IMR-90 (cell line): ENCODE measurements at regions not wholly inside any gene's neighbourhood (a gene's known extent, or its start where the extent isn't known, plus 50 kb on each side); places are given as distances from the start of the nearest gene placed in this dataset.

Experiments used
- ATAC-seq: fragments of 200-7000 bp; cut with Tn5 transposase; 2 replicates; pipeline ENCODE4 v1.9.1; 2020; ENCODE audit warnings: low read depth, mild to moderate bottlenecking, moderate library complexity
- BruUV-seq: library from RNA; stranded (reverse); fragments of 400-500 nt; replicated peaks from 2 replicates; lab custom pipeline; 2021; lab: Mats Ljungman, UMichigan
- CTCF ChIA-PET: fragments of 300-600 bp; formaldehyde crosslinking; extraction: SDS; loops from one replicate; lab custom pipeline; 2021; ENCODE audit warnings: antibody characterized with exemption; lab: Yijun Ruan, JAX
- POLR2A ChIA-PET: fragments of 300-600 bp; sonication (Branson Sonifier 250); formaldehyde crosslinking; loops from one replicate; lab custom pipeline; 2022; ENCODE audit warnings: antibody characterized with exemption; ENCODE audit not compliant: unreplicated experiment; lab: Charles Lee
- DNase-seq: peaks from one replicate; pipeline ENCODE4 v3.0.0; 2013
- H2AFZ ChIP-seq: replicated peaks from 2 replicates; pipeline ENCODE3; 2013; ENCODE audit warnings: low read length, mild to moderate bottlenecking; ENCODE audit not compliant: poor library complexity
- H2AK5ac ChIP-seq: 2 replicates; pipeline ENCODE4 v1.6.1; 2013; ENCODE audit warnings: low read depth, low read length, inconsistent platforms
- H2AK9ac ChIP-seq: replicated peaks from 2 replicates; pipeline ENCODE3; 2013; ENCODE audit warnings: mild to moderate bottlenecking, low read depth, low read length, moderate library complexity; ENCODE audit not compliant: poor library complexity
- H2BK120ac ChIP-seq: 2 replicates; pipeline ENCODE4 v1.6.1; 2013; ENCODE audit warnings: low read depth, low read length, inconsistent platforms
- H2BK15ac ChIP-seq: 3 replicates; pipeline ENCODE4 v1.6.1; 2013; ENCODE audit warnings: low read depth, low read length, inconsistent platforms
- H2BK20ac ChIP-seq: 2 replicates; pipeline ENCODE4 v1.6.1; 2013; ENCODE audit warnings: low read depth, mild to moderate bottlenecking, inconsistent platforms, low read length, moderate library complexity
- H2BK5ac ChIP-seq: 2 replicates; pipeline ENCODE4 v1.6.1; 2013; ENCODE audit warnings: mild to moderate bottlenecking, low read depth, low read length, inconsistent platforms; ENCODE audit not compliant: poor library complexity, severe bottlenecking
- H3K14ac ChIP-seq: replicated peaks from 2 replicates; pipeline ENCODE4 v1.6.1; 2013; ENCODE audit warnings: low read depth, low read length, inconsistent platforms
- H3K18ac ChIP-seq: 2 replicates; pipeline ENCODE4 v1.6.1; 2013; ENCODE audit warnings: low read depth, low read length, control low read depth
- H3K23ac ChIP-seq: 2 replicates; pipeline ENCODE4 v1.6.1; 2013; ENCODE audit warnings: low read depth, low read length, inconsistent platforms
- H3K27ac ChIP-seq: 2 replicates; pipeline ENCODE4 v1.5.1; 2013; ENCODE audit warnings: mild to moderate bottlenecking, control low read depth, low read length; ENCODE audit not compliant: insufficient read depth
- H3K27me3 ChIP-seq: 2 replicates; pipeline ENCODE4 v1.6.1; 2013; ENCODE audit warnings: low read length; ENCODE audit not compliant: control insufficient read depth, insufficient read depth
- H3K36me3 ChIP-seq: 2 replicates; pipeline ENCODE4 v1.6.1; 2013; ENCODE audit warnings: low read length, mixed read lengths; ENCODE audit not compliant: control insufficient read depth, insufficient read depth
- H3K4ac ChIP-seq: 2 replicates; pipeline ENCODE4 v1.6.1; 2013; ENCODE audit warnings: low read depth, low read length, inconsistent platforms
- H3K4me1 ChIP-seq: 2 replicates; pipeline ENCODE4 v1.6.1; 2013; ENCODE audit warnings: low read length, mixed read lengths; ENCODE audit not compliant: control insufficient read depth, insufficient read depth
- H3K4me2 ChIP-seq: 2 replicates; pipeline ENCODE4 v1.6.1; 2013; ENCODE audit warnings: low read depth, mild to moderate bottlenecking, control low read depth, low read length, moderate library complexity
- H3K4me3 ChIP-seq: 2 replicates; pipeline ENCODE4 v1.5.1; 2013; ENCODE audit warnings: low read depth, mild to moderate bottlenecking, control low read depth, low read length, moderate library complexity; ENCODE audit not compliant: insufficient read depth
- H3K56ac ChIP-seq: 2 replicates; pipeline ENCODE4 v1.6.1; 2013; ENCODE audit warnings: low read length, inconsistent platforms; ENCODE audit not compliant: insufficient read depth; ENCODE audit errors: extremely low read depth
- H3K79me1 ChIP-seq, 2 experiments: 2 replicates each; pipeline ENCODE4 v1.6.1; 2013; ENCODE audit warnings: low read length in 2 of 2, inconsistent platforms in 1 of 2, low read depth in 1 of 2
- H3K9ac ChIP-seq: 2 replicates; pipeline ENCODE4 v1.6.1; 2013; ENCODE audit warnings: low read depth, low read length, control low read depth
- H3K9me1 ChIP-seq: 2 replicates; pipeline ENCODE4 v1.6.1; 2013; ENCODE audit warnings: low read length, inconsistent platforms; ENCODE audit not compliant: insufficient read depth
- H3K9me3 ChIP-seq: 2 replicates; pipeline ENCODE4 v1.6.1; 2013; ENCODE audit warnings: low read length; ENCODE audit not compliant: control insufficient read depth, insufficient read depth
- H4K20me1 ChIP-seq: 2 replicates; pipeline ENCODE4 v1.6.1; 2013; ENCODE audit warnings: low read length, inconsistent platforms; ENCODE audit not compliant: insufficient read depth
- H4K5ac ChIP-seq: 2 replicates; pipeline ENCODE4 v1.6.1; 2013; ENCODE audit warnings: mild to moderate bottlenecking, low read depth, low read length, control low read depth
- H4K8ac ChIP-seq, 2 experiments: 2 replicates each; pipeline ENCODE4 v1.6.1; 2013; ENCODE audit warnings: low read depth in 2 of 2, low read length in 2 of 2, control low read depth in 1 of 2, inconsistent platforms in 1 of 2
- H4K91ac ChIP-seq: 2 replicates; pipeline ENCODE4 v1.6.1; 2013; ENCODE audit warnings: low read depth, low read length, inconsistent platforms; ENCODE audit not compliant: insufficient read depth
- POLR2A ChIP-seq: IDR thresholded peaks from 2 replicates; pipeline ENCODE4 v1.6.1; 2012; ENCODE audit warnings: mild to moderate bottlenecking, low read depth, low read length
- WGBS, 2 experiments: methylation state at CpG; one replicate each; pipeline versions ENCODE4 v1.1.5 to v1.1.7; 2013; ENCODE audit warnings: missing lambda C conversion rate in 2 of 2; ENCODE audit not compliant: insufficient read length in 1 of 2; ENCODE audit errors: extremely low coverage in 2 of 2; 5-methylcytosine and 5-hydroxymethylcytosine counted together
- dilution Hi-C: fragments of 300-500 bp; cut with HindIII; formaldehyde crosslinking; loops from one replicate; pipeline ENCODE4 v1.14.3; 2018; ENCODE audit warnings: low sequenced_read_pairs; ENCODE audit not compliant: unreplicated experiment
- in situ Hi-C: fragments of 300-500 bp; cut with MboI; formaldehyde crosslinking; loops from 3 replicates; pipeline ENCODE4 v1.14.3; 2019; ENCODE audit warnings: low sequenced_read_pairs, inconsistent platforms, mixed read lengths
- intact Hi-C: fragments of 100-400 bp; cut with micrococcal nuclease; formaldehyde crosslinking; loops from 2 replicates; pipeline ENCODE4 v1.10.0; 2022

GRCh38 chr6:126145351-126145750, 159.0 kb downstream of the TRMT11 start:
- ATAC-seq (no peak), DNase-seq (no peak)
- no peak overlapping the region for H3K4me3 ChIP-seq
- H4K8ac ChIP-seq: no peak overlapping the region
- no peak overlapping the region for H2BK120ac ChIP-seq
- no peak overlapping the region for H2AK5ac ChIP-seq
- no peaks in the 10 kb centered on the region for H3K4me1 ChIP-seq
- no peak overlapping the region for H4K91ac ChIP-seq
- H3K4ac ChIP-seq: no peak overlapping the region
- no CpG with 5 or more reads among the region's 6 CpGs for WGBS, 2 experiments
- no peak overlapping the region for H3K27ac ChIP-seq
- H3K23ac ChIP-seq: no peak overlapping the region
- H3K56ac ChIP-seq: no peak overlapping the region
- in situ Hi-C loops (no loop called here), dilution Hi-C loops (no loop called here), intact Hi-C loops (no loop called here)
- ChIA-PET CTCF (interaction anchor here (0.8 kb wide), 1 partner anchor 60 kb away, joined by 3 read pairs; no protein-coding TSS in a partner anchor), POLR2A (no interaction called here)
- H2BK5ac ChIP-seq: no peak overlapping the region
- no peak overlapping the region for H3K18ac ChIP-seq
- H3K9me3 ChIP-seq: no peaks in the 10 kb centered on the region
- no peaks in the 10 kb centered on the region for H3K36me3 ChIP-seq
- H3K27me3 ChIP-seq: no peaks in the 10 kb centered on the region
- H3K14ac ChIP-seq: no peak overlapping the region
- no TSS peak for BruUV-seq
- no peaks in the 10 kb centered on the region for H4K20me1 ChIP-seq
- no peak overlapping the region for H4K5ac ChIP-seq
- no peak for TF ChIP-seq POLR2A
- no peaks in the 10 kb centered on the region for H3K9me1 ChIP-seq
- H2AFZ ChIP-seq: no peak overlapping the region
- no peaks in the 10 kb centered on the region for H3K79me1 ChIP-seq
- no peak overlapping the region for H3K9ac ChIP-seq
- H2AK9ac ChIP-seq: no peak overlapping the region
- H2BK20ac ChIP-seq: no peak overlapping the region
- H3K4me2 ChIP-seq: no peak overlapping the region
- H2BK15ac ChIP-seq: no peak overlapping the region
